Fibroblast of skin of left biceps (primary cell): ENCODE measurements at regions not wholly inside any gene's neighbourhood (a gene's known extent, or its start where the extent isn't known, plus 50 kb on each side); places are given as distances from the start of the nearest gene placed in this dataset.
"Not testable (repeated sequence)": the region's sequence is repeated elsewhere in the genome, so short reads cannot be mapped to it uniquely, and the experiment has no call there.

Experiments used
- DNase-seq, 2 experiments: peaks; one replicate each; pipeline ENCODE4 v3.0.0-alpha.2; 2013; ENCODE audit warnings: low read depth in 2 of 2

DNA sequence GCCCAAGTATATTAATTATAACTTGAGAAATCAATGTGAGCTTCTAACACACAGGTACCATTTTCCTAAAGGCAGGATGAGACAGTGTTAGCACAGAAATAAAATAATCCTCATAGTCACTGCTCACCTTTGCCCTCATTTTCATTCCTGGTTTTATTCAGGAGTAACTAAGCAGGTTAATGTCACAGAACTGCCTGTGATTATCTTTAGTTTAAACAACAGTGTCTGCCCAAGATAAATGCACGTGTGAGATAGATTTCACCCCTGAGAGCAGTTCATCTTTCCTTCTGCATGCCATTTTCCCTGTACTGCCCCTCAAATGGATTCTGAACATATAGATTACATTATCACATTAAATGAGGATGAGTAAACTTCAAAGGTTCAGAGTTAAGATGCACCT lies 250.7 kb downstream of the RMST start:
- DNase-seq = no peak

DNA sequence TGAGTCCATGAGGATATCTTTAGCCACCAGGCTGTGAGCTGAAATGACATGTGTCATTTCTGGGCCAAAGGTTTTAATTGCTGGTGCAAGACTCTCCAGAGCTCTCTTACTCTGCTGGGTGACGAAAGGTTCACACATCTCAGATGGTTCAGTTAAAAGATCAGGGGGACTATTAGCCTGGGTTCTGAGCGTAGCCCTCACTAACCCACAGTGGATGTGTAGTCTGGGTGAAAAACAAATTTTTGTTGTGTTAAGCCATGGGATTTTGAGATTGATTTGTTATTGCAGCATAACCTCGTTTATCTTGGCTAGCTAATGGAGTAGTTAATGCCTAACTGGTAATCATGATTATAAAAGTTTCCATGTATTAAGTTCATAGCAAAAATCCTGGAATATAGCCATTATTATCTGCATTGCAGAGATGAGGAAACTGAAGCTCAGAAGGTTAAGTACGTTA lies 251.5 kb downstream of the RMST start:
- DNase-seq = no peak

DNA sequence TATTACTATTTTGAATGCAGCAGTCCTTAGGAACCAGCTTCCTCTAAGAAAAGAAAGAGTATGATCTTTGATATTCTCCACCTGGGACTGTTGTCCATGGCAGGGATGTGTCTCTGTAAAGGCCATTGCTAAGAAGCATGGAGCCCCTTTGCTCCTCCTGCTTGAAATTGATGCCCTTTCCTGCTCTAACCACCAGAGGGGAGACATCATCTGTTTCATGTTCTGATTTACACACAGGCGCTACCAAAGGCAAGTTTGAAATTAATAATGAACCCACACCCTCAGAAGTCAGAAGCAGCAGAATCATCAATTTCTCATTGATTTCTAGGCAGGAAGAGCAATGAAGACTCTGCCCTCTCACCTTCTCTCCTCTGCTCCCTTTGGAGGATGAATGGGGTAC lies 253.8 kb downstream of the RMST start:
- no peak for DNase-seq

DNA sequence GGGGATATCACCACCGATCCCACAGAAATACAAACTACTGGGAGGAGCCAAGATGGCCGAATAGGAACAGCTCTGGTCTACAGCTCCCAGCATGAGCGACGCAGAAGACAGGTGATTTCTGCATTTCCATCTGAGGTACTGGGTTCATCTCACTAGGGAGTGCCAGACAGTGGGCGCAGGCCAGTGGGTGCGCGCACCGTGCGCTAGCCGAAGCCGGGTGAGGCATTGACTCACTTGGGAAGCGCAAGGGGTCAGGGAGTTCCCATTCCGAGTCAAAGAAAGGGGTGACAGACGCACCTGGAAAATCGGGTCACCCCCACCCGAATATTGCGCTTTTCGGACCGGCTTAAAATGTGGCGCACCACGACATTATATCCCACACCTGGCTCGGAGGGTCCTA lies 261.2 kb downstream of the RMST start:
- DNase-seq = not testable (repeated sequence)

DNA sequence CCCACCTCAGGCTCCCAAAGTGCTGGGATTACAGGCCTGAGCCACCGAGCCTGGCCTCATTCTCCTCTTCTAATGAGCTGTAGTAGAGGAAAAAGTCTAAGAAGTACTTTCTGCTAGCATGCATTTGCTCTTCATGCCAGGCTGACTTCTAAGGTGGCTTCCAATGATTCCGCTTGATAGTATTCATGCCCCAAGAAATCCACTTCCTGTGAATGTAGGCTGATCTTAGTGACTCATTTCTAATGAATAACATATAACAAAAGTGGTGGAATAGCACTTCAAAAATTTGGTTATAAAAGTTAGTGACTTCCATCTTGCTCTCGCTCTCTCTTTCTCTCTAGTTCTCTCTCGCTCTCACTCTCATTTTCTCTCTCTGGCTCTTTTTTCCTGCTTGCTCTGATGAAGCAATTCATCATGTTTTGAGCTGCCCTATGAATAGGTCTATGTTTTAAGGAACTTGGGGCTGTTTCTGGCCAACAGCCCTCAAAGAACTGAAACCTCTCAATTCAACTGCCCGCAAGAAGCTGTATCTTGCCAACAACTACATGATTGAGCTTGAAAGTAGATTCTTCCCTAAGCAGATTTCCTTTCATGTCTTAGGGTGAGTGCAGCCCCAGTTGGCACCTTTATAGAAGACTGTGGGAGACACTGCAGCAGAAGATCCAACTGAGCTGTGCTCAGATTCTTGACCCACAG lies 282.9 kb downstream of the RMST start:
- no peak for DNase-seq

DNA sequence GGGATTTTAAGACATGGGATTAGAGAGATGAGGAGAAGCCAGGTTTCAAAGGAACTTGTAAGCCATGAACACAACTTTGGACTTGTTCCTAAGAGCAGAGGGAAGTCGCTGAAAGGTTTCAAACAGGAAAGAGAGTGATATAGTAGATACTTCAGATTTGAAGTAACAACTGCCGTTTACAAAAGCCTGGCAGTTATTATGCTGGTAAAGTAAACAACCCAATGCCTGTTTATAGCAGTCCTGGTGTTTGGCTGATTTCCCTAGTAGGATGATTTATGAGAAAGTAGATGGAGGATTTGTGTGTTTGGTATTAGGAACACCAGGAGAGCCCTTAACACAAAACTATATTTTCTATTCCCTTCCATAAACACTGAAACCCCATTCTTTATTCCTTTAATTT lies 285.7 kb downstream of the RMST start:
- DNase-seq = no peak

DNA sequence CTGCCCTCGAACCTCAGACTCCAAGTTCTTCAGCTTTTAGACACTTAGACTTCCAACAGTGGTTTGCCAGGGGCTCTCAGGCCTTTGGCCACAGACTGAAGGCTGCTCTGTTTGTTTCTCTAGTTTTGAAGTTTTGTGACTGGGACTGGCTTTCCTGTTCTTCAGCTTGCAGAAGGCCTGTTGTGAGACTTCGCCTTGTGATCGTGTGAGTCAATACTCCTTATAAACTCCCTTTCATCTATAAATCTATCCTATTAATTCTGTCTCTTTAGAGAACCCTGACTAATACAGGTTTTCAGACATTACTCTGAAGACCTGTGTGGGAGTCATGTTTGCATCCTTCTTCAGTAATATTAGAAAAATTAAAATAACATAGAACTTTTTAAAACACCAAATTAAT lies 289.1 kb downstream of the RMST start:
- DNase-seq = no peak

DNA sequence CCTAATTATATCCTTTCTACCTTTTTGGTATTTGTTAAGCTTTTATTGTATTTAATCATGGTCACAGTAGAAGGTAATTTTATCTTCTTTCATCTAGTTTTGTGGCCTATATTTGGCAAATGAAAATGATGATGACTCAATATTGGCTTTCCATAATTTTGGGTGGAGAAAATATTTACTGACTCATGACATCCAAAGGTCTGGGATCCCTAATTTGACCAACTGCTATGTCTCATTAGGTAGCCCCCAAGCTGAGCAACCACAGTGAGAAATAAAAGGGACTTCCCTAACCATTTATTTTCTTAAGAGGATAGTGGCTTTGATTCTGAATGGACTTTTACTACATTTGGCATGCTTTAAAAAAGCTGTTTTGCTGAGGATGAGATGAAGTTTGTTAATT lies 289.5 kb downstream of the RMST start:
- DNase-seq = no peak

DNA sequence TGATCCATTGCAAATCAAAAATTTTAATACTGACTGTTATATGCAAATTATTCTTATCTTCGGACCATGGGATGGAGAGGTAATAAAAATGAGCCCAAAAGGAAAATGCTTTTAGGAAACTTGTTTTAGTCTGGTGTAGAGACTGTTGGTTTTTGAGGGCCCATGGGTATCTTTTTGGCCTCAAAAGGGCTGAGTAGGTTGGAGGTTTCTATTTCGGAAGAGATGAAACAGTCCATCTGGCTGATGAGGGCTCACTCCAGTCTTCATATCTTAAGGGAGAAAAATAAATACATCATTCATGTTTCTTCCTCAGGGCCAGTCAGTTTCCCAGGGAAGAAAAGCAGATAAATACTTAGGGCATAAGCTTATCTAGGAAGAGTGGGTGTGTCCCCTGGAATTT lies 290.7 kb downstream of the RMST start:
- DNase-seq = no peak

DNA sequence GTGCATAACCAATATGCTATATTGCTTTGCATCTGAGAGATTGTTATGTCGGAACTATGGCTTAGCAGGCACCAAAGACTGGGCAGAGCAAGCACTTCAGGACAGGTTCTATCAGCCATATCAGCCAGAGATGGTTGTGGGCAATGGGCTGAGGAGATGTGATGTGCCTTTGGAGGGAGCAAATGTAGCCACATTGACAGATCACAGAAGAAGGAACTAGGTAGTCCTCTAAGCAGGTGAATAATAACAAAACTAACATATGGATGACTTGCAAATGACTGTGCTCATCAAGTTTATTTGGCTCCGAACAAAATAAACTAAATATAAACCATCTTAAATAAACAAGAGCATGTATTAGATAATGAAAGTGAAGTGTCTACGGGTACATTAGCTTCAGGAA lies 291.7 kb downstream of the RMST start:
- no peak for DNase-seq

DNA sequence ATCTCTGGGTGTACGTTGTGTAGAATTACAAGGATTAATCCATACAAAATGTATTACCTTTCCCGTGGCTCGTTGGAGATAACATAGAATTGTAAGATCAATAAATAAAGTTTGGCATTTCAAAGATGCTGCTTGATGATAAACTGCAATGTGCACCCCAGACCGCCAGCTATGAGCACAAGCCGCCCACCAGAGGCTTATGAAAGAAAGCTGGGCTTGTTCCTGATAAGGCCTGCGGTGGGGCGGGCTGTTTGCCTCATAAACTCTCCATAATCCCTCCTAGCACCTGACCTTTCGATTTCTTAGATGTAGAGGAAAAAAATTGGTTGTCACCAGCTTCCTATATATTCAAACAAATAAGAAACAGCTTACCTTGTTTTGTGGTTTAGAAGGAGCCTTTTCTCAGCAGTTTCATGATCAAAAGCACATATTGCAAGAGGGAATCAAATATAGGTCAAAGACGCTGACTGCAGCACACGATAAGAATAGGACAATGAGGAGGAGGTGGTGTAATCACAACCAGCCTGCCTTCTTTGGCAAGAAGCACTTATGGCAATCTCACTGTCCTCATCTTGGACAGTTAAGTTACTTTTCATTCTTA lies 293.6 kb downstream of the RMST start:
- DNase-seq = no peak

DNA sequence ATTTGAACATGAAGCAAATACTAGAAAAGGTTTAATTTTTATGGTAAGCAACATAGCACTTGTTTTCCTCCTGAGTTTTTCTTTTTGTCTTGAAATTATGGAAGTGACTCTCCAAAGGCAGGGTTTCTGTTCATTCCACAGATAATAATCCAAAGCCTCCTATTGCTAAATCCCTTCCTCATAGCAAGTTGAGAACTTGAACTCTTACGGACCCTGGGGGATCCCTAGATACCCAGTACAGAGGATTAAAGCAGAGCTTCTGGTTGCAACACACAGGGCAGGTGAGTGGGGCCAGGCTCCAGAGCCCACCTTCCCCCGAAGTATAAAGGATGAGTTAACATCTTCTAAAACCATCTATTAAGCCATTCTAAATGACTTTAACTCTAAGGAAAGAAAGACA lies 294.1 kb downstream of the RMST start:
- no peak for DNase-seq

DNA sequence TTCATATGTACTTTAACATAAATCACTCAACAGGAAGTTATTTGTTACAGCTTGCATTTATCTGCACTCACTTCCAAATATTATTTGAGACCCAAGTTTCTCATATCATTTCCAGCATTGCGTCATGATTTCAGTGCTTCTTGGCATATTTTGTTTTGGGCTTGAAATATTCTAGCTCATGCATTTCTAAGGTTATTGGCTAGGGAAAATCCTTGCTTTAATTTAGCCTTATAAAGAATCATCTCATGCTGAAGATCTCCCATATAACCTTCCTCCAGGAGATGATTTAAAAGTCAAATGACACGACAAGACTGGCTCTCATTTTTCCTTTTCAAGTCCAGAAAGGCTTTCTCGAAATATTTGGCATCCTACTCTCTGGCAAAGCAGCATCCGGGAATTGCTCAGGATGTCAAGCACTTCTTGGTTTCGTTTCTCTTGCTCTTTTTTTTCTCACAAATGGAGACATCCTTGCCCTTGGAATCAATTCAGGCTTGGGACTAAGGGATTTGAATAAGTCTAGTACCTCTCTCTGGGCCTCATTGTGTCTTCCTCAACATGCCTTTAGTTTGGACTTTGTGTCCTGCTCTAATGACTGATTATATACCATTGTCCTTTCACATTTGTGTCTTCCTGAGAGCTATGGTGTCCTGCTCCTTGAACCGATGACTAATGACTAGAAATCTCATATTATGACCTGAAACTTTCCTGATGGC lies 295.0 kb downstream of the RMST start:
- no peak for DNase-seq

DNA sequence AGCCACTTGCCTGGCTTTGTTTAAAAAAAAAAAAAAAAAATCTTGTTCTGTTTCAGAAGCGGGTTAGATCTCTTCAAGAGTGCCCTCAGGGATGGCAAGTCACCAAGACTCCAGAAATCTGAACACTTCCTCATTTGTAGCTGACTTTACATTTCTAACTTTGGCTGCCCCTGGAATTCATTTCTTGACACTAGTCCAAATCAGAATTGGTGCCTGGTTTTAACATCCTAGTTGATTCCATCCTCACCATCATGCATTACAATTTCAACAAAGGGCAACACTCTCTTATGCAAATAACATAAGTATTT lies 295.5 kb downstream of the RMST start:
- DNase-seq = no peak

DNA sequence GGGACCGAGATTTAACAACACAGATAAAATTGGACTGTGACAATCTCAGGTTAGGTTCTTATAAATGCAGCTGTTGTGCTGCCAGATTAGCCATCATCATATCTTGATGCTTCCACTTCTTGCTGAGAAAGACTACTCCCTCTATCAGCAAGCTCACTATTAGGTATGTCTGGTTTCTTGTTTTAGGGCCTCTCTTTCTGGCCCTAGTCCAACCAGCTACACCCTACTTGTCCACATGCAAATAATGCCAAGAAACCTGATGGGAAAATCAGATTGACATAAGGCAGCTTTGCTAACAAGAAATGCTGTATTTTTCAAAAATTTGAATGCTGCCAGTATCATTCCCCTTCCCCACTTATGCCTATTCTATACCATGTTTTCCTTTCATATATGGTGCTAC lies 296.0 kb downstream of the RMST start:
- no peak for DNase-seq

DNA sequence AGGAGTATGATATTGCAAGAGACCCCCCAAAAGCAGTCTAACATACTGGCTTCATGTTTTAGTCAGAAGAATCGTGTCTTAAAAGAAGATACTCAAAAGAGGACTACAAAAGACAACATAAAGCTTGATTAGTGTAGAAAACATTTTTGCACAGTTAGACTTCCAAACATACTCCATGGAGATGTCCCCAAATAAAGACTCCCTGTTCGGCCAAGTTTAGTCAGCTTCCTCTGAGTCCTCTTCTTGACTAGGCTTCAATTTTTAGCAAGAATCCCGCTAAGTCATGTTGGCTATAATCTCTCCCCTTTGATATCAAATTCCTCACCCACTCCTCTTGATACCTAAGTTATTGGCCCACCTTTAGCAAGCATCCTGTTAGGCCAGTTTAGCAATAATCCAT lies 298.0 kb downstream of the RMST start:
- DNase-seq = no peak

DNA sequence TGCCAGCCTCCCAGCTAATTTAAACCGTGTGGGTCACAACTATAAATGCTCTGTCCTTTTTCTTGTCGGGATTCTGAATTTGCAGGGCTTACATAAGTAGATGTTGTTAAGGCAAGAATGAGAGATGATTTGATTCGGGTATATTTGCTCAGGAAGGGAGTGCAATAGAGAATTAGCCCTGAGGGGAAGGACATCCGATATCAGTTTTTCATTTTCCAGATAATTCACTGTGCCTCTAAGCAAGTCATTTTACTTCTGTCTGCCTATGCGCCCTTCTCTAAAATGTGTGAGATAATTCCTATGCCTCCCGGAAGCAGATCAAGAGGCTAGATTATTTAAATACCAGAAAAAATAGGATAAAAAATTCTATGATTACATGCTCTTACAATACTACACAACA lies 300.5 kb downstream of the RMST start:
- DNase-seq = no peak

DNA sequence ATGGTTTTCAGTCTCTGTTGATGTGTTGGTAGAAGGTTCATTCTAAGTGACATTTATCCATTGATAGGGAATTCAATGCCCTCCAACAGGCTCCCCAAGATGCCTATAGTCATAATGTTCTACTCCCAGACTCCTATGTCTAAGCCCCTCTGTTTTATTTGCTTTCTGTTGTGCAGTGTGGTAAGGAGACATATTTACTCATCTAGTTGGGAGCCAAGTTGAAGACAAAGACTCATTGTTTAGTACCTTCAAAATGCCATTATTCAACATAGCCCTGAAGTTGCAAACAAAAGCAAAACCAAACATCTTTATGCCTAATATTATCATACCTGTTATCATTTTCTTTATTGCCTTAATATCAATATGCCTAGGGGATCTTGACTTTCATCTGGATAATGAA lies 302.1 kb downstream of the RMST start:
- DNase-seq = no peak

DNA sequence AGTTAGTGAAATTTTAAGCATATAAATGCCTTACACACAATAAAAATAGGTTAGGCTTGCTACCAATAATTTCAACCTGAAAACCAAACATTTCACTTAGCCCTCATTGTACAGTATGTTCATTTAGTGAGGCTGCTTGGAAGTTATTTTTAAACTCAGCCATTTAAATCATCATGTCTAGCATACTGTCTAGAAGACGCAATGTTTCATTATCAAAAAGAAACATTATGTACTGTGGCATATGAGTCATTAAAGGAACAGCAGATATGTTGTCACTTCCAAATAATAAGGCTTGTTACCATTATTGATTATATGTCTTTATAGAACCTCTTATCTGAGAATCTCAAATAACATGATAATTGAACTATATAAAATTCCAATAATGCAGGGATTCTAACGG lies 304.7 kb downstream of the RMST start:
- no peak for DNase-seq

DNA sequence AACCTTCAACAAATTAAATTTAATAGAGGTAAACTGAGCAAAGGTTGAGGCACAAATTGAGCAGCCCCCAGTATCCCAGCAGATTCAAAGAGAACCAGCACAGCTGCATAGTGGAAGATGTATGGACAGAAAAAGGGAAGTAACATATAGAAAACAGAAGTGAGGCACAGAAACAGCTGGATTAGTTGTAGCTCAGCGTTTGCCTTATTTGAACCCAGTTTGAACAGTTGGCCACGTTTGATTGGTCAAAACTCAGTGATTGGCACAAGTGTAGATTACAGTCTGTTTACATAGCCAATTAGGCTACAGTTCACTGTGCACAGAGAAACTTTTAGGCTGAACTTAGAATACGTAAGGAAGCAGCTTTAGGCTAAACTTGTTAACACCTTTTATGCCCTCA lies 315.5 kb downstream of the RMST start:
- DNase-seq = no peak

DNA sequence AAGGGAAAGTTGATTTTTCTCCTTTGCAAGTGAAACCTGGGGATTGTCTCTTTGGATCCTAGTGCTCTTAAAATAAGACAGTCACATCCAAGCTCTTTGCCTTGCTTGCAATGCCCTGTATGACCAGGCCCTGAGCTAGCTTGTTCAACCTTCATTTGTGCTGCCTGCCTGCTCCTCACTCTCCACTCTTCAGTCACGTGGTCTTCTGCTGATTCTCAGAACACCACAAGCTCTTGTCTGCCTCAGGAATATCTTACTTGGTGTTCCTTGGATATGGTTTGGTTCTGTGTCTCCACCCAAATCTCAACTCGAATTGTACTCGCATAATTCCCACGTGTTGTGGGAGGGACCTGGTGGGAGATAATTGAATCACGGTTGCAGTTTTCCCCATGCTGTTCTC lies 318.7 kb downstream of the RMST start:
- no peak for DNase-seq

DNA sequence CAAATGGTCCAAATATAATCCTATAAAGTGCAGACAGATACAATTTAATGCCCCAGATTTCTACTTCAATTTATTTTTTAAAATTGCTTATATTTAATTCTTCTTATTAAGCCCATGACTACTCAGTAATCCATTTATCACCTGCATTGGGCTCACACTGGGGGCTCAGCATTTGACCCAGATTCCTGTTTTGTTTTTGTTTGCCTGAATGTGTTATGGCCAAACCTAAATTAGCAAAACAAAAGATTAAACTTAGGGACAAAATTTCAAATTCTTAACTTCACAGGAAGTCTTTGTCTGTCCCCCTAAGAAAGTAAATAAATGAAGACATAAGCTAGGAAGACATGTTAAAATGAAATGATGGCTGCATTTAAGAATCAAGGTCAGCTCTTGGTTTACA lies 322.3 kb downstream of the RMST start:
- DNase-seq = no peak

DNA sequence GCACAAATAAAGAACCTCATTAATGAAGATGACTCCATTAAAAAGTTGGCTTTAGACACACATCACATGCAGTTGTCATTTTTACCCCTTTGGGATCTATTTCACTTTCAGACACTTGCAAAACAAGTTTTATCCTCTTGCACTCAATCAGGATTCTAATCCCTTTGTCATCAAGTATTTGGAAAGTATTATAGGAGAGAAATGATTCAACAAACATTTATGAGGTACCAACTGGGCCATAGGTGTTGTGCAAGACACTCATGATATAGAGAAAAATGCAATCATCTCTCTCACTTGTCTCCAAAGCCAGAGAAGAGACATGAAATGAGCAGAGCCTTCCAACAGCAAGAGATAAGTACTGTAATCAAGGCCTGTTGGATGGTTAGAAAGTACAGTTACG lies 327.7 kb downstream of the RMST start:
- no peak for DNase-seq

DNA sequence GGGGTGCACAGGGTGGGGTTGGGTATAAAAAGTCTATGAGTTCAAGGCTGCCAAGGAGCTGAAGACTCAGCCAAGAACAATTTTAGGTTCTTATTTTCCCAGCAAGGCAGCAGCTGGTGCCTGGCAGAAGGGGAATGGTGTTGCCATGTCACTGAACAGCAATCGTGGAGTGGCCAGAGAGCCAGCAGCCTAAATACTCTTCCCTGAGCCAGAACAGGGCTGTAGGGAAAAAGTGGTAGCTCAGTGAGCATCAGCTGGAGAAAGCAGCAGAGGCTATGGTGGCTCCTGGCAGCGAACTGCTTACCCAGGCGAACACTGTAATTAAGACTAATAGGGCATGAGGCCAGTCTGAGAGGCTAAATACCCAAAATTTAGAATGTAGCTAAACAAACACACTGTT lies 334.9 kb downstream of the RMST start:
- no peak for DNase-seq
